G401.6 (cell line): ENCODE measurements at regions not wholly inside any gene's neighbourhood (a gene's known extent, or its start where the extent isn't known, plus 50 kb on each side); places are given as distances from the start of the nearest gene placed in this dataset.
"Not testable (repeated sequence)": the region's sequence is repeated elsewhere in the genome, so short reads cannot be mapped to it uniquely, and the experiment has no call there.

Source experiments
- FAIRE-seq: peaks from 2 replicates; lab custom pipeline; 2012; peaks lifted over from hg19 to GRCh38; lab: Jason Lieb, UNC

- no peak for FAIRE-seq
Measured at GRCh38 chr14:105908481-105908911, 382.1 kb downstream of the TMEM121 start.

- no peak for FAIRE-seq
Measured at GRCh38 chr14:105909046-105909827, 382.9 kb downstream of the TMEM121 start.

- not testable (repeated sequence) for FAIRE-seq
Measured at GRCh38 chr14:105909828-105910120, 383.4 kb downstream of the TMEM121 start.

- no peak for FAIRE-seq
Measured at GRCh38 chr14:105910426-105910825, 384.0 kb downstream of the TMEM121 start.

- no peak for FAIRE-seq
Measured at GRCh38 chr14:105911006-105911847, 384.8 kb downstream of the TMEM121 start.

DNA sequence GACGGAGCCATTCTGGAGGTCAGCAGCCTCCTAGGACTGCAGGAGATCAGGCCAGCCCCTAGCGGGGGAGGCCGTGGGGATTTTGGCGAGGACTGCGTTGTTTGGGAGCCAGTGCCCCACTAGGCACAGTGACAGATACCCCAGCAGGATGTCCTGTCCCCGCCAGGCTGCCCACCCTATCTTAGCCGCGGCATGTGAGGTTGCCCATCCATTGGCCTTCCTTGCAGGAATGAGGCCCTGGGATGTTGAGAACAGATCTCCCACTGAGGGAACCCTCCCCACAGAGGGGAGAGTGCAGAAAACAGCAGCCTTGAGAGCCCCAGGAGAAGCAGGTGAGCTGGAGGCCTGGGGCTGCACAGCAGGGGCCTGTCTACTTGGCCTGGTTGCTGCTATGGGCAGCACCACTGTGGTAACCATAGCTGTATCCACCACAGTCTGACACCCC, 385.5 kb downstream of the TMEM121 start:
- FAIRE-seq: not testable (repeated sequence)

DNA sequence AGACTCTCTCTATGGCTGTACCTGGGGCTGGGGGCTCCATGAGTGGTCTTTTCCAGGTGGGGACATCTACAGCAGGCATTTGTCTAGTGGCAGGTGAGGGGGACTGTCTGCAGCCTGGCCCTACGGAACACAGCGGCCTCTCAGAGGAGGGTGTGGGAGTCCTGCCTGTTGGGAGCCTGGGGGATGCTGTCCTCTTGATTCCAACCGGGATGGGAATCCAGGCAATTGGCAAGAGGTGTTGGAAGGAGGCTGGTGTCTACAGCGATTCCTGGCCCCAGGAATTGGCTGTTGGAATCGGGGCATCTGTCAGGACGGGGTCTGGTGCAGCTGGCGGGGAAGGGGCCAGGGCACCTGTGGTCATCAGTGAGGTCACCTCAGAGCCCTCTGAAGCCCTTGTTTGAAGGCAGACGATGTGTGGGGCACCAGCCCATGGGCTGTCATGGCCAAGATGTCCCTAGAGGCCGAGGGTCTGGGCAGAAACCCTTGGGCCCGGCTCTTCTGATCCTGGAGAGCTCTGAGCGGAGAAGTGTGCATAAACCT, 386.3 kb downstream of the TMEM121 start:
- no peak for FAIRE-seq

DNA sequence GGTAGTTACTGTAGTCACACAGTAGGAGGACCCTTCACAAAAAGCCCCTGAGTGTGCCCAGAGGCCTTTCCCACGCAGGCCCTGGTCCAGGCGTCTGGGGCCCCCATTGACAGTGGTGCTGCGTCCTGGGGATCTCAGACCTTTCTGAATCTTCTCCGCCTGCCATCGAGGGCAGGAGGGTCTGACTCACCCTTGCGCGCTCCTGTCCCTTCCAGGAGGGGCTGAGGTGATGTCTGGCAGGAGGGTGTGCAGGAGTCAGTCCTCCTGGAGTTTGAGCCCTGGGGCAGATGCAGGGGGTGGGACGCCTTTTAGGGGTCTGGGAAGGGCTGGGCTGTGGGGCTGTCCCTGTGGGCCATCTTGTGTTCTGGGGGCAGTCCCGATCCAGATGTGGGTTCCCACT, 386.8 kb downstream of the TMEM121 start:
- no peak for FAIRE-seq

DNA sequence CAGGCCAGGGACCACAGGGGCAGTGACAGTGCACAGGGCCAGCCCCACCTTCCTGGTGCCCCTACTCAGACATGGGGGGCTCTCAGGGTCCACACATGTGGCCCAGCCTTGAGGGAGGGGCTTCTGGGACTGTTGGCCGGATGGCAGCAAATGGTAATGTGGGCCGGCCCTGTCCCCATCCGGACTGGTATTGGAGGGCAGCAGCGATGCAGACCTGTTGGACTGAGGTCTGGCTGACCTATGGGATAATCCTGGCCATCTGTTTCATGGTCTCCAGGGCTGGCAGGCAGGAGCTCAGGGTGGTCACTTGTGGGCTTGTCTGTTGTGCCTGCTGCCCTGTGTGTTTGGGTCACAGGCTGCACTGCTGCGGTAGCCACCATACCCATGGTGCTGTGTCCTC, 387.5 kb downstream of the TMEM121 start:
- FAIRE-seq: no peak

DNA sequence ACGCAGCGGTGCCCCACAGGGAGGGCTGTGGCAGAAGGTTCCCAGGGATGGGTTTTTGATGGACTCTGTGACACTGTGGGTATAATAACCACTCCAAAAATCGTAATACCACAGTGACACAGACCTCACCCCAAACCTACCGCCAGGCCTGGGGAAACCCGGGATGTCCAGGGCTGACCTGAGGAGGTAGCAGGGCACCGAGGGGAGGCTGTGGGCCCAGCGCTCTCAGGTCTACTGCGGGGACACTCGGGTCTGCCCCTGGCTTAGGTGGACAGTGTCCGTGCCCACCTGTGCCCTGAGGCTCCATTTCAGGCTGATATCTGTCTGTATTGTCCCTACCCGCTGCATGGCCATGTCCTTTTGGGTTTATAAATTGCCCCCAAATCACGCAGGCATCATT, 387.9 kb downstream of the TMEM121 start:
- FAIRE-seq: not testable (repeated sequence)

- no peak for FAIRE-seq
Measured at GRCh38 chr14:105914738-105915385, 388.5 kb downstream of the TMEM121 start.

- FAIRE-seq: not testable (repeated sequence)
Measured at GRCh38 chr14:105915546-105915945, 389.2 kb downstream of the TMEM121 start.

DNA sequence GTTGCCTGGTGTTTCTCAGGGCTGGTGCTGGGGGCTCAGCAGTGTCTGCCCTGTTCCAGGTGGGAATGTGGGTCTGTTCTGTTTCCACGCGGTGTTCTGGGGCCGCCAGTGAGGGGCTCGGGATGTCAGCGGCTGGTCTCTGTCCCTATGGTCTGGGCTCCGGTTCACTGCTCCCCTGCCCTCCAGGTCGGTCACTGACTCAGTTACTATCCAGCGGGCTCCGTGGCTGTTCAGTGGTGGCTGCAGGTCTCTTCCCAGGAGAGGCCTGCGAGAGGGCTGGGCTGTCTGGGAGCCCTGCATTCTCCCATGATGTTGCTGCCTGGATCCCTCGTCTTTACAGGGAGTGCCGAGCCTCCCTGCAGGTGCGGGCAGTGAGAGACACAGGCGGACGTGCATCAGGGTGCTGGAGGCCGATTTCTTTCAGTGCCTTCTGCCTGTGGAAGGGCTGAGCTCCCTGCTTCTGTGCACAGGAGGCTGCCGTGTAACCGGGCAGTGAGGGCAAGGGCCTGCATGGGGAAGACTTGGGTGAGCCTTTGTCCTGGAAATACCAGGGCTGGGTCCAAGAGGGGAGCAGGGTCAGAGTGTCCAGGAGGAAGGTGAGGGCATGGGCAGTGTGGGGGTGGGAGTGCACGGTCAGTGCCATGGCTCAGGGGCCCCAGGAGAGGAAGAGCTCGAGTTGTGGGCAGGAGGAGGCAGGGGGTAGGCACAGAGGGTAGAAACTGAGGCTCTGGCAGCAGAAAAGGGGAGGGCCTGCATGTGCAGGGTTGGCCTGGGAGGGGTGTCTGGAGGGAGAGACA, 391.0 kb downstream of the TMEM121 start:
- FAIRE-seq: not testable (repeated sequence)

GRCh38 chr14:105917933-105918436, 391.6 kb downstream of the TMEM121 start:
- no peak for FAIRE-seq

DNA sequence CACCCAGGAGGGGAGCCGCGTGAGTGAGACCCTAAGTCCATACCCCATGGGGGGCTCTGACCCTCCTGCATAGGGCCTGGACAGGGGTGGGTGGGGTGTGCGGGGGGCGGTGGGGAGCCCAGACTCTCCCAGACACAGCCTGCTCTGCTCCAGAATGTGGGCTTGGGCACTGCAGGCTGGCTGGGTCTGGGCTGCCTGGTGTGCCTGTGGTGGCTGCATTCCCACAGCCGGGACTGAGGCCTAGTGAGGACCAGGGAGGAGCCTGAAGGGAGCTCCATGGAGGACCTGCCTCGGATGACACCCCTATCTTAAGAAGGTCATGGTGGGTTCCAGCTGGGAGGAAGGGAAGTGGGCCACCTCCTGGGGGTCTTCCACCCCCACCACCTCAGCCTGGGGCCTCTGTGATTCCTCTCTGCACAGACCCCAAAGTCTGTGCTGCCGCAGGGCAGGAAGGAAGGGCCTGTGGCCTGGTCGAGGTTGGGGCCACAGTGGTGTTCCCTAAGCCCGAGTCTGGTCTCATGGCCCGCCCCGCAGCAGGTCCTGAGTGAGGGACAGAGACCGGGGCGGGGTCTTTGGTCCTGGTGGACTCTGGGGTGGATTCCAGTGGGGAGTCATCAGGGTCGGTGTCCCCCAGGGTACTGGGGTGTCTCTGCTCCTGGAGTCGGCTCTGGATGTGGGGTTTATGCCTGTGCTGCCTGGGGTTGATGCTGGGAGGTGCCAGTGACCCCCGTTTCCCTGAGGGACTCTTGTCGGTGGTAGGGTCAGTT, 392.3 kb downstream of the TMEM121 start:
- FAIRE-seq: no peak

GRCh38 chr14:105919458-105920150, 393.2 kb downstream of the TMEM121 start:
- FAIRE-seq: no peak

DNA sequence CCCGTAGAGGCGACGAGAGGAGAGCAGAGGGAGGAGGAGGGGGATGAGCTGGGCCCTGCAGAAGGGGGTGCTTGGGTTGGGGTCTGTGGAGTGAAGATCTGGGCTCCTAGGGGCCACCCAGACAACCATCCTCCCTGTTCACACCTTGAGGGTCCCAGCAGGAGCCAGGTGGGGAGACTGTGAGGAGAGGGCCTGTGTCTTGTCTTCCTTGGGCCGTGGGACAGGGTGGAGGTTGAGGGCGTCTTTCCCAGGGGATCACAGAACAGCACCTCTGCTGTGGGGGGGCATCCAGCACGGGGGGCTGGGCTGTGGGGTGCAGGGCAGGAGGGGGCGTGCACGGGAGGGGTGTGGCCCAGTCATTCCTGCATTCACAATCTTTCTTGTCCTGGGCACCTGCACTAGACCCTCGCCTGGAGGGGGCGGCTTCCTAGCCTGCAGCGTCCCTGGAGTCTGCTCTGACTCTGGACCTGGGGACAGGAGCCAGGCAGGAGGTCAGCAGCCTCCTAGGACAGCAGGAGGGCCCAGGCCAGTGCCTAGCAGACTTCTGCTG, 393.8 kb downstream of the TMEM121 start:
- FAIRE-seq: not testable (repeated sequence)

GRCh38 chr14:105920803-105921755, 394.7 kb downstream of the TMEM121 start:
- not testable (repeated sequence) for FAIRE-seq

DNA sequence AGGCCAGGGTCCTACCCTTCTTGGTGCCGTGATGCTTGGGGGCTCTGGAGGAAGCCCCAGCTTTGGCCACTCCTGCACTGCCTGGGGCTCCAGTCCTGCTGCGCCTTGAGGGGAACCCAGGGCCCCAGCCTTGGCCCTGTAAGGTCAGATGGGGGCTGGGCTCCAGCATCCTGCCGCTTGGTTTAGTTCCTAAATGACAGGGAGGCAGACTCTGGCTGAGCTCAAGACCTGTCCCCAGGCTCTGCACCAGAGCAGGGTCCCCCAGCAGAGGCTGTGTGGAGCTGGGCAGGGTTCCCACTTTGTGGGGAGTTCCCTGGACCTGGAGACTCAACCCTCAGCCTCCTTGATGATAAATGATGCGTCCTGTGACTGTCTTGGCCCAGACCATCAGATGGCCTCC, 395.4 kb downstream of the TMEM121 start:
- FAIRE-seq: not testable (repeated sequence)
